ENCODE measurements at regions not wholly inside any gene's neighbourhood (a gene's known extent, or its start where the extent isn't known, plus 50 kb on each side); places are given as distances from the start of the nearest gene placed in this dataset.
"Not testable (repeated sequence)": the region's sequence is repeated elsewhere in the genome, so short reads cannot be mapped to it uniquely, and the experiment has no call there.

- FAIRE-seq (no peak), DNase-seq (ENCODE audit: insufficient read length, low spot score) (no peak)
Observed at GRCh38 chr14:48622980-48623379, 947.6 kb upstream of the MDGA2 start.

GRCh38 chr14:48618057-48618456, 942.7 kb upstream of the MDGA2 start:
- FAIRE-seq, result no peak
- no peak for DNase-seq (ENCODE audit: insufficient read length, low spot score)

GRCh38 chr14:48616931-48617330, 941.5 kb upstream of the MDGA2 start:
- no peak for DNase-seq (ENCODE audit: insufficient read length, low spot score)
- FAIRE-seq, result no peak

GRCh38 chr14:48615618-48616017, 940.2 kb upstream of the MDGA2 start:
- no peak for DNase-seq (ENCODE audit: insufficient read length, low spot score)
- FAIRE-seq, result no peak

- DNase-seq (ENCODE audit: insufficient read length, low spot score), result no peak
- no peak for FAIRE-seq
Observed at GRCh38 chr14:48614003-48614402, 938.6 kb upstream of the MDGA2 start.

GRCh38 chr14:48606960-48607359, 931.6 kb upstream of the MDGA2 start:
- FAIRE-seq; DNase-seq (ENCODE audit: insufficient read length, low spot score): not testable (repeated sequence)

GRCh38 chr14:48598458-48598857, 923.1 kb upstream of the MDGA2 start:
- DNase-seq (ENCODE audit: insufficient read length, low spot score) (no peak), FAIRE-seq (no peak)

- no peak for DNase-seq (ENCODE audit: insufficient read length, low spot score)
Observed at GRCh38 chr14:48586099-48586498, 910.7 kb upstream of the MDGA2 start.

GRCh38 chr14:48584031-48584430, 908.6 kb upstream of the MDGA2 start:
- no peak for DNase-seq (ENCODE audit: insufficient read length, low spot score)
- FAIRE-seq, result no peak

More at GRCh38 chr14:48586099-48586498, 910.7 kb upstream of the MDGA2 start:
- FAIRE-seq, result no peak

GRCh38 chr14:48582938-48583337, 907.5 kb upstream of the MDGA2 start:
- DNase-seq (ENCODE audit: insufficient read length, low spot score) (no peak), FAIRE-seq (no peak)

GRCh38 chr14:48580692-48581091, 905.3 kb upstream of the MDGA2 start:
- FAIRE-seq, result no peak
- DNase-seq (ENCODE audit: insufficient read length, low spot score), result no peak

GRCh38 chr14:48575772-48576171, 900.4 kb upstream of the MDGA2 start:
- no peak for FAIRE-seq
- DNase-seq (ENCODE audit: insufficient read length, low spot score), result no peak

- DNase-seq (ENCODE audit: insufficient read length, low spot score) (no peak), FAIRE-seq (no peak)
Observed at GRCh38 chr14:48568688-48569087, 893.3 kb upstream of the MDGA2 start.

GRCh38 chr14:48568252-48568651, 892.8 kb upstream of the MDGA2 start:
- FAIRE-seq, result no peak
- DNase-seq (ENCODE audit: insufficient read length, low spot score), result no peak

- FAIRE-seq (no peak), DNase-seq (ENCODE audit: insufficient read length, low spot score) (no peak)
Observed at GRCh38 chr14:48563489-48563888, 888.1 kb upstream of the MDGA2 start.

- FAIRE-seq; DNase-seq (ENCODE audit: insufficient read length, low spot score): not testable (repeated sequence)
Observed at GRCh38 chr14:48561438-48561837, 886.0 kb upstream of the MDGA2 start.

- no peak for FAIRE-seq
- DNase-seq (ENCODE audit: insufficient read length, low spot score), result no peak
Observed at GRCh38 chr14:48560421-48560820, 885.0 kb upstream of the MDGA2 start.

- DNase-seq (ENCODE audit: insufficient read length, low spot score), result no peak
- no peak for FAIRE-seq
Observed at GRCh38 chr14:48553443-48553842, 878.0 kb upstream of the MDGA2 start.

- DNase-seq (ENCODE audit: insufficient read length, low spot score) (no peak), FAIRE-seq (no peak)
Observed at GRCh38 chr14:48546996-48547395, 871.6 kb upstream of the MDGA2 start.

GRCh38 chr14:48537600-48537999, 862.2 kb upstream of the MDGA2 start:
- no peak for DNase-seq (ENCODE audit: insufficient read length, low spot score)

GRCh38 chr14:48536318-48536717, 860.9 kb upstream of the MDGA2 start:
- DNase-seq (ENCODE audit: insufficient read length, low spot score), result no peak
- FAIRE-seq, result no peak

More at GRCh38 chr14:48537600-48537999, 862.2 kb upstream of the MDGA2 start:
- no peak for FAIRE-seq

GRCh38 chr14:48527832-48528231, 852.4 kb upstream of the MDGA2 start:
- DNase-seq (ENCODE audit: insufficient read length, low spot score) (no peak), FAIRE-seq (no peak)

GRCh38 chr14:48526307-48526706, 850.9 kb upstream of the MDGA2 start:
- DNase-seq (ENCODE audit: insufficient read length, low spot score) (no peak), FAIRE-seq (no peak)

Measured in GM19239 (cell line).